Thyroid gland (tissue), 4 donors: ENCODE measurements at regions not wholly inside any gene's neighbourhood (a gene's known extent, or its start where the extent isn't known, plus 50 kb on each side); places are given as distances from the start of the nearest gene placed in this dataset.

ENCODE experiments used
- CTCF ChIP-seq, 6 experiments: fragments of 200-600 bp in 3 of 6; fragments of 450-650 bp in 3 of 6; sonication (generic) in 3 of 6; IDR thresholded peaks; one replicate each; pipeline ENCODE4 v1.5.1; 2016 to 2019; ENCODE audit warnings: antibody characterized with exemption in 6 of 6, mild to moderate bottlenecking in 2 of 6, inconsistent platforms in 1 of 6, moderate library complexity in 1 of 6
- POLR2A ChIP-seq, 2 donors: fragments of 450-650 bp; IDR thresholded peaks; one replicate each; pipeline ENCODE4 v1.6.1; 2017; ENCODE audit warnings: antibody characterized with exemption in 2 of 2, mild to moderate bottlenecking in 2 of 2, moderate library complexity in 1 of 2

- TF ChIP-seq POLR2A (IDR thresholded peaks at IDR 0.05) (no peak), CTCF (IDR thresholded peaks at IDR 0.05) (no peak)
Measured at GRCh38 chr7:149595541-149595940, 97.9 kb upstream of the ZNF746 start.
